ENCODE measurements at regions not wholly inside any gene's neighbourhood (a gene's known extent, or its start where the extent isn't known, plus 50 kb on each side); places are given as distances from the start of the nearest gene placed in this dataset.

DNA sequence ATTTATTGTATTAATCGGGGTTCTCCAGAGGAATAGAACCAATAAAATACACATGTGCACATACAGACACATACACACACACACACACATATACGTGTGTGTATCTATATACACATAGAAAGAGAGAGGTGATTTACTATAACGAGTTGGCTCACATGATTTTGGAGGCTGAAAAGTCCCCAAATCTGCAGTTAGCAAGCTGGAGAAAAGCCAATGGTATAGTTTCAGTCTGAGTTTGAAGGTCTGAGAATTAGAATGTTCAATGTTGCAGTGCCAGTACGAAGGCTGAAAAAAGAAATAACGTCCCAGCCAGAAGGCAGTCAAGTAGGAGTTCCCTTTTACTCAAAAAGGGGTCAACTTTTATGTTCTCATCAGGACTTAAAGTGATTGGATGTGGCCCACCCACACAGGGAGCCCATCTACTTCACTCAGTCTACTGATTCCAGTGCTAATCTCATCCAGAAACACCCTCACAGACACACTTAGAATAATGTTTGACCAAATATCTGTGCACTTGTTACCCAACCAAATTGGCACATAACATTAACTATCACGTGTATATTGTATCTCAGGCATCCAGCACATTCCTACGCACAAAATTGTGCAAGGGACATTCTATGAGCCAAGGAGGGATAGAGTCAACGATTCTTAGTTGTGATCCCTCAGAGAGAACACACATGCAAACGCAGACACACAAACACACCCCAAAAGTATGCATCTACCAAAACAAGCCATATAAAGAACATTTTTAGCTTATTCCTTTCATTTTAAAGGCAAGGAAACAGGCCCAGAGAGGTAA is 195.5 kb upstream of the DUSP10 start:
- TF ChIP-seq, protein P1, sequence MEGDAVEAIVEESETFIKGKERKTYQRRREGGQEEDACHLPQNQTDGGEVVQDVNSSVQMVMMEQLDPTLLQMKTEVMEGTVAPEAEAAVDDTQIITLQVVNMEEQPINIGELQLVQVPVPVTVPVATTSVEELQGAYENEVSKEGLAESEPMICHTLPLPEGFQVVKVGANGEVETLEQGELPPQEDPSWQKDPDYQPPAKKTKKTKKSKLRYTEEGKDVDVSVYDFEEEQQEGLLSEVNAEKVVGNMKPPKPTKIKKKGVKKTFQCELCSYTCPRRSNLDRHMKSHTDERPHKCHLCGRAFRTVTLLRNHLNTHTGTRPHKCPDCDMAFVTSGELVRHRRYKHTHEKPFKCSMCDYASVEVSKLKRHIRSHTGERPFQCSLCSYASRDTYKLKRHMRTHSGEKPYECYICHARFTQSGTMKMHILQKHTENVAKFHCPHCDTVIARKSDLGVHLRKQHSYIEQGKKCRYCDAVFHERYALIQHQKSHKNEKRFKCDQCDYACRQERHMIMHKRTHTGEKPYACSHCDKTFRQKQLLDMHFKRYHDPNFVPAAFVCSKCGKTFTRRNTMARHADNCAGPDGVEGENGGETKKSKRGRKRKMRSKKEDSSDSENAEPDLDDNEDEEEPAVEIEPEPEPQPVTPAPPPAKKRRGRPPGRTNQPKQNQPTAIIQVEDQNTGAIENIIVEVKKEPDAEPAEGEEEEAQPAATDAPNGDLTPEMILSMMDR (conservative IDR thresholded peaks at IDR 0.05), result no peak
- TF ChIP-seq ZFX (IDR thresholded peaks at IDR 0.05), result no peak

Measured in C4-2B (cell line).